Fibroblast of skin of right biceps (primary cell): ENCODE measurements at regions not wholly inside any gene's neighbourhood (a gene's known extent, or its start where the extent isn't known, plus 50 kb on each side); places are given as distances from the start of the nearest gene placed in this dataset.
"Not testable (repeated sequence)": the region's sequence is repeated elsewhere in the genome, so short reads cannot be mapped to it uniquely, and the experiment has no call there.

Experiments
- DNase-seq: peaks from one replicate; pipeline ENCODE4 v3.0.0-alpha.2; 2013

DNA sequence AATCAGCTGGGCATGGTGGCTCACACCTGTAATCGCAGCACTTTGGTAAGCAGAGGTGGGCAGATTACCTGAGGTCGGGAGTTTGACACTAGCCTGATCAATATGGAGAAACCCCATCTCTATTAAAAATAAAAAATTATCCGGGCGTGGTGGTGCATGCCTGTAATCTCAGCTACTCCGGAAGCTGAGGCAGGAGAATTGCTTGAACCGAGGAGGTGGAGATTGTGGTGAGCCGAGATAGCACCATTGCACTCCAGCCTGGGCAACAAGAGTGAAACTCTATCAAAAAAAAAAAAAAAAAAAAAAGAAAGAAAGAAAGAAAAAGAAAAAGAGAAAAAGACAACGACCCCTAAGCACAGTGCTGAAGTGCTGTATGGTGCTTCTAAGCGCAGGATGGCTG lies 280.6 kb upstream of the MAF start:
- DNase-seq, result not testable (repeated sequence)

DNA sequence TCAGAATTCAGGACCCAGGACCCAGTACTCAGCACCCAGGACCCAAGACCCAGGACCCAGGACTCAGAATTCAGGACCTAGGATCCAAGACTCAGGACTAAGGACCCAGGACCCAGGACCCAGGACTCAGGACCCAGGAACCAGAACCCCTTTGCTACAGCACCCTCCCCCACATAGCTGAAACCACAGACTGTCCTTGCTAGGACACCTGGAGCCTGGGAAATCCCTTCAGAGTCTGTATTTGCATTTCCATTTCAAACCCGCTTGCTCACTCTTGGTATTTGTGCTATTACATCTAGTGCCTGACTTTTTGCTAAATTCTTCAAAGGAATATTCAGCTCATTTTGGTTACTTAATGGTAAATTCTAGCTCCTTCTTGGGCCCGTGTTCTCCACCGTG lies 275.8 kb upstream of the MAF start:
- no peak for DNase-seq

DNA sequence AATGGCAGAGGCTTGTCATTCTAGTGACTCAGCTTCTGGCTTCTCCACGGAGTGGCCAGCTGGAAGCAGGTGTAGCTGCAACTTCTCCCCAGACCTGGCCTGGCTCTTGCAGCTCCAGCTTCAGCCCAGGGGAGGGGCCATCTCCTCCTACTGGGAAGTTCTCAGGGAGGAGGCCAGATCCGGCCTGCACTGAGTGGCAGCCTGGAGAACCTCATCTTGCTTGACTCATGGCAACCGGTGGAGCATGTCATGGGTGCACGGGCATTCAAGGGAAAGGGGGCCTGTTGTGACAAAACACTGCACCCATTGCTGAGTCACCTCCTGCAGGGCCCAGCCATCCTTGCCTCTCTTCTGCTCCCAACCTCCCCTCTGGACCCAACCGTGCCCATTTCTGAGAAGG lies 273.9 kb upstream of the MAF start:
- DNase-seq, result no peak

DNA sequence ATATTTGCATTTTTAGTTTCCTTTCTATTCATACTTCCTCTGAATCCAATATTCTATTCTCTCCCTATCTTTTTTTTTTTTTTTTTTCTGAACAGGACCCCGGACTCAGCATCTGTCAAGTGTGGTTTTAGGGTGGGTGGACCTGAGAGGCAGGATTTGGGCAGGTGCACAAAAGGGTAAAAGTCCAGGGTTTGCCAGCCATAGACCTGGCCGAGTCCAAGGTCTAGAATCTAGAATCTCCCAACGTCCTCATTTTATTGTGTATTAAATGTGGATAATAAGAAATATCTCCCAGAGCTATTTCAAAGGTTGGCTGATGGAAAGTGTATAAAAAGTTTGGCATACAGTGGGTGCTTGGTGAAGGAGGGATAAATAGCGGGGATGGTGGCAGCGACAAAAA lies 273.3 kb upstream of the MAF start:
- no peak for DNase-seq

DNA sequence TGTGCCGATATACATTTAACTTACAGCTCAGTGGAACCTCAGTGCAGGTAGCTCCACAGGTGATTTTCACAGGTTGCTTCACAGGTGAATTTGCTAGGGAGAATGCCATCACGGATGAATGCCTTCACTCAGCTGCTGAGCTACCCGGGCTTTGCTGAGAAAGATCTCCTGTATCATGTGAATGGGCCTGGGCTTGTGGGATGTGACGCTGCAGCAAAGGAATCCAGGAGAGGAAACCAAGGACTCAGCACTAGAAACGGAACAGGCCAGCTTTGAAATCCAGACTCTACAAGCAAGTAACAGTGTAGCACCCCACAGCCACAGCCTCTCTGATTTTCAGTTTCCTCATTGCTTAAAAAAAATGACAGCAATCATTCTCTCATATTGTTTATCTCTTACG lies 271.4 kb upstream of the MAF start:
- no peak for DNase-seq

DNA sequence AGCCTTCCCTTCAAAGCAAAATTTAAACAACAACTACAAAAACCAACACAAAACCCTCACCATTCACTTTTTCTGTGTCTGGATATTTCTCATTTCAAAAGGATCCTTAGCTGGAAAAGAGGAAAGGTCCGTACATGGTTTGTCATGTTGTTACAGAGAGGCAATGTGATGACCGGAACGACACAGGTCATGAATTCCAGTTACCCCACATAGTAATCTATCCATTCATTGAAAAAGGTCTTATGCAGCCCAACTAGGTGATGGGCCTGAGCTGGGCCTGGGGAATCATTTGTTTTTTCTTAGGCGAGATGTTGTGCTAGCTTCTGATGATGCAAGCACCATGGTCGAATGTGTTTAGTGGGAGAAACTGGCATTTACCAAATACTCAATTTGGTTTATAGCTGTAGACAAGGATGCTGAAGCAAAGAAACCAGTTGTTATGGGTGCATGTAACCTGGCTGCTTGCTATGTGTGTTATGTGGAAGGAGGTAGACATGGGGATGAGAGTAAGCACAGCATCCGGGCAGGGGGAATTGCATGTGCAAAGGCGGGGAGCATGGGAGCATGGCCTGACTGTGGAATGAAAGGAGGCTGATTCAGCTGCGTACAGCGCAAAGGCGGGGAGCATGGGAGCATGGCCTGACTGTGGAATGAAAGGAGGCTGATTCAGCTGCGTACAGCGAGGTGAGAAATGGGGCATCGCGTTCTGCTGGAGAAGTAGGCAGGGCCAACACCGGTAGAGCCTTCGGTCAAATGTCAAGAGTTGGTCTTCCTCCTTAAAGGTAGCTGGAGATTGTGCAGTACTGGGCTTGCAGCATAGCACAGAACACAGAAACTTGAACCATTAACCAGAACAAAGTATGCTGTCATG lies 269.7 kb upstream of the MAF start:
- DNase-seq, result no peak

DNA sequence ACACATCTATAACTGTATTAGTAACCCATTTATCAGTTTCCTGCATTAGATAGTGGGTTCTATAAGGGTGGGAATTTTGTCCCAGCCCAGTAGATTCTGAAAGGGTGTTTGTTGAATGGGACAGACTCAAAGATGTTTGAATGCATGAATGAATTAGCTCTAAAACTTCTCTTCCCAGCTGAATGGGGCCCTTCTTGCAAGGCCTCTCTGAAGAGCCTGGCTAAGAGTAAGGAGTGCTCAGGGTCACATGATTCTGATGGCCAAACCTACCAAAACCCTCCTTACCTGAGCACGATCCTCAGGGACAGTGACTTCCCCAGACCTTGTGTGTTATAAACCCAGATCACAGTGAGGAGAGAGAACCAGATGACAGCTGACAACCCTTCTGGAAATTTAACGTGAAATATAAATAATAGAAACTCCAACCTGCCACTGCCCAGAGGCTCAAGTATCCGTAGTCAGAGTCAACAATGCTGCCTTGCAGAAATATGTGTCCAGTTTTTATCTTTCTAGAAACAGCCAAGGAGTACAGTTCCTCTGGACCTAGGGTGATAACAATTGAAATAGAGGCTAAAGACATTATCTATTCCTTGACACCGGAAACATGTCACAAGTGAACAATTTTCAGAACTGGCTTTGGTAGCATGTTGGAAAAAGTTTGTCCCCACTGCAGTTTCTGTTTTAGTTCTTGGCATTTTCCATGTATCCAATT lies 268.9 kb upstream of the MAF start:
- DNase-seq, result no peak

DNA sequence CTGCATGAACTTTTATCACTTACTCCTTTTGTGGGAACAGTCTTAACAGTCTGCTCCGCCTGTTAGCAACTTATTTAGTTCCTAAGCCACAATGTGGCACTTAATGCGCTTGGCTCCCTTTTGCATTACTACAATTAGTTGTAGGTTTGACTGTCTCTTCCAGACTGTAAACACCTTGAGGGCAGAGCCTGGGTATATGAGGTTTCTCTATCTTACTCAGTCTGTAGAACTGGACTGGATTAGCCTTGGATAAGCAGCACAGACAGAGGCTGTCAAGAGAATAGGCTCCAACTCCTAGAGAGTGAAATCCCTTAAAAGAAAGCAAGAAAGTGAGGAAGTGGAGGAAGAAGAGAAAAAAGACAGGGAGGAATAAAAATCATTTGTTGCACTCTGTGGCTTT lies 268.3 kb upstream of the MAF start:
- DNase-seq, result no peak

DNA sequence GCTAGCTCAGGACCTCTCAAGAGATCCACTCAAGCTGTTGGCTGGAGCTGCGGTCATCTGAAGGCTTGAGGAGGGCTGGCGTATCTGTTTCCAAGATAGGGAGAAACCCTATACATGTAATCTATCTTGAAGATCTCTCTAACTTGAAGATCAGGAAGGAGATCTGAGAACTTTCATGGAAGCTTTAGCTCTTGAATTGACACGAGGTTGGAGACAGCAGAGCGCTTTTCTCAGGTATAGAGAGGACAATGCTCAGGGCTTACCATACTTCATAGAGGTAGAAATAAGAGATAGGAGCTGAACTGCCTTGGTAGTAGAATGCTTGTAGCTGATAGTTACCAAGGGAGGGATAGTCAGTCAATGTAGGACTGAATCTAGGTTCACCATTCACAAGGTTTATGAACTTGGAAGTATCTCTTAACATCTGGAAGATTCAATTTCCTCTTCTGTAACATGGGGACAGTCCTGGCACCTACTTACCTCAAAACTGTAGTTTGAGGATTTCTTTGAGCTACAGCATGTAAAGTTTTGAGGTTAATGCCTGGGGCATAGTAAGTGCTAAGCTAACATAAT lies 267.0 kb upstream of the MAF start:
- DNase-seq, result no peak

DNA sequence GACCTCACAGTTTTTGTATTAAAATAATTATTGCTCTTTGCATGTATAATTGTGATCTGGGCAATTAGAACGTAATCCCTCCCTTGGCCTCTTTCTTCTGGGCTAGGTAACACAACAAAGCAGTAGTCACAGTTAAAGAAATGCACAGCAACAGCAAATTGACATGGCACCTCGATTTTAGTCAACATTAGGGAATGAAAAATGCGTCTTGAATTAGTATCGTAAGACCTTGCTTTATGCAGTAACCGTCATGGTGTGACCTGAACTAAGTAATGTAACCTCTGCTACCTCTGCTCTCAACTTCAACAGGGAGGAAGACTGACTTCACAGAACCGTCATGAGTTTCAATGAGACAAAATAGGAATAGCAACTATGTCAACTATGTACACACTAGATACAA lies 265.4 kb upstream of the MAF start:
- DNase-seq, result no peak

DNA sequence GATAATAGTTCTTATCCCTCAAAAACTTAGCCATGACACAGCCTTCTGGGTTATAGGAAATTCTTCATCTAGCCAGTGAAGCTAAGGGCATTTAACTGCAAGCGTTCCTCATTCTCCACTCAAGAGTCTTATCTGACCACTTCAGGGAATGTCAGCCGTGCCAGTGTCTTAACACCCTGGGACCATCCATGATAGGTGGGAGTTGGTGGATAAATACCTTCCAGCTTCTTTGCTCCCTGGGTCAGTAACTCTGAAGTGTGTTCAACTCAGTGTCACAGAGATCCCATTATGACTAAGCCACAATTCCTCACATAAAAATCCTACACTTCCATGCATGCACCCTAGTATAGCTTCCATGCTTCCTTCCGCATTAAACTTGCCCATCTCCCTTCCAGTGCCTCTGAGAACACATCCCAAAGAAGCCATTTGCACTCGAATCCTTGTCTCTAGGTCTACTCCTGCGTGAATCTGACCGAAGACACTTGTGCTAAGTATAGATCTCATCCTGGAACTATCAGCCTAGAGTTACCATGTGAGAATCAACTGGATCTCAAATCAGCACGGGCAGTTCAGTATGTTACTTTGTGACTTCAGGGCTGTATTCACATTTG lies 264.3 kb upstream of the MAF start:
- DNase-seq, result no peak

DNA sequence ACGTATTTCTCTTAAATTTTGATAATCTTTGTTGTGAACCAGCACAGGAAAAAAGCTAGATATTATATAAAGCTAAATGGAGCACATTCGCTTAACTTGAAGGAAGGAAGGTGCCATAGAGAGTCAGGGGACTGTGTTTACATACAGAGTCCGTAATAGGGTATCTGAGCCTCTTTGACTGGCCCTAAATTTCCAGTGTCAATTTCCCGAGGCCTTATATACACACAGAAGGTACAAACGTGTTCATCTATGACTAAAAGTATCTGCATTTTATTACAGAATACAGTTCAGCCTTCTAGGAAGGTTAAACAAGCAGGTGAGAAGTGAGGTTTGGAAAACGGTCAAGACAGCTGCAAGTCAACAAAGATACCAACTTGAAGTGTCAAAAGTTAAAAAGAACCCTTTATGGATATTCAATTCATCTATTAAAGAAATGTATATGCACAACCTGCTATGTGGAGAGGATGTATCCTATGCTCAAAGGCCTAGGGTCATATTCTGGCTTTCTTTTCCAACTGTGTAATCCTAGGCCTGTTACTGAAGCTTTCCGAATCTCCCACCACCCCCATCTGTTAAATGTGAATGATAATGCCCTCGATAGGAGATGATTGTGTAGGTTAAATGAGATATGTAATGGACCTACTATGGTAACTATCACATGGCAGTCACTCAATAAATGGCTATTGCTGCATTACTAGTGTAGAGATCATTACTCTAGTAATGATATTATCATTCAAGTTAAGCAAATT lies 263.7 kb upstream of the MAF start:
- no peak for DNase-seq

DNA sequence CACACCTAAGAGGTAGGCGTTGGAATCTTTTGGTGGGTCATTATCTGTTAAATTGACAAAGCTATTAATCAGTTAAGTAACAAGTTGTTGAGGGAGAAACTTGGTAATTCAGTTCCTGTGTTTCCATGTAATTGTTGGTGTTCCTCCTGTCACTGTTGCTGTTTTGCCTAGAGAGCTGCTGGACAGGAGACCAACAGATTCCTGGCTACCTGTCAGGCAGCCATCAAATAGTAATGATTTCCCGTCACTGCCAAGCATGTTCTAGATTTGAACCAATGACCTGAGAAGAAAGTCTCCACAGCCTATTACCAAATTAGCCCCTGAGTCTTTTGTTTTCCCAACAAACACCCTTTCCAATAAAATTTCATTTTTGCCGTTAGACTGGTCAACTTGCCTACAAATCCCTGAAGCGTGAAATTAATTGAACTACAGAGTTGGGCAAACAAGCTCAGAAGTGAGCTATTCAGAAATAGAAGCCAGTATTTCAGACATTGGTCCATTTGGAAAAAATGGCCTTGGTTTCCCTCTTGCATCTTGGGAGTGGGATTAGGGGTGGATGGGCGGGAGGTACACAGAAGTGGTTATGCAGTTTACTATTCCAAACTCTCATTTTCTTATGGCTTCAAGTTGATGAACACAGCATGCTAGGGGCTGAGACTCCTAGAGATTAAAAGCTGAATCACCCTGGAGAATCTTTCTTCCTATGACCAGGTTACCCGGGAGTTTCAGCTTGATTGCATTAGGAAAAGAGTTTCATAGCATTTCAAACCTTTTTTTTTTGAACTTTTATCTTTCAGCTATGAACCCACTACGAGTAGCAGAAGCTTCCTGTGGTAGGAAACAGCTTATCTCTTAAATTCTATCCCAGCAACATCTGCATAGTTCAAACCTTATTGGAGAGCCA lies 262.8 kb upstream of the MAF start:
- no peak for DNase-seq

DNA sequence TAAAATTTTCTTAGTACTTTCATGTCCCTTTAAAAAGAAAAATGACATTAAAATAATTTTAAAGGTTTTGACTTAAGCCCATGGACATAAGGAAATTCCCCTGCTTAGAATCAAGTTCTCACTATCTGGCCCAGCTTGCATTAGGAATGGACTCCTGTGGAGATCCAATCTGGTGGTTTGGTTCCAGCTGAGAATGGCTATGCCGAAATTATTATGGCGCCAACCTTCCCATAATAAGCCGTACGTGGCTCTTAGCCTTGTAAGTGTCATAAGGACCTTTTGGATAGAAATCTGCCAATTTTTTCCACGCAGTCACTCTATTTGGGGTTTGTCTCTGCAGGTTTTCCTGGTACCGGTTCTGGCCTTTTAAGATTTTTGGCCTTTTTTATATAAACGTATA lies 262.1 kb upstream of the MAF start:
- DNase-seq, result no peak

DNA sequence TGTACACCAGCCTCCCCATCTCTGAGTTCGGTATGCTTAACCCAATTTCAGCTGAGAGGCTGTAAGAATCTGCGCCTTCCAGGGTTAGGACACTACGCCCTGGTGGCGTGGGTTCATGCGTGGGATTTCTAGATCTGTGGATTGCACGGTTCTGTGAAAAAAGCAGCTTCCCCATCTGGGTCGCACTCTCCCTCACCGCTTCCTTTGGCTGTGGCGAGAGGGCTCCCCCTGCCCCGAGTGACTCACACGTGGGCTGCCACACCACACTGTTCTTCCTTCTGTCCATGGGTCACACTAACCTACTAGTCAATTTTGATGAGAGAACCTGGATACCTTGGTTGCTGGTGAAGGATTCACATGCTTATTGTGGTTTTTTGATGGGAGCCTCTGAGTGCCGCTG lies 256.0 kb upstream of the MAF start:
- no peak for DNase-seq

DNA sequence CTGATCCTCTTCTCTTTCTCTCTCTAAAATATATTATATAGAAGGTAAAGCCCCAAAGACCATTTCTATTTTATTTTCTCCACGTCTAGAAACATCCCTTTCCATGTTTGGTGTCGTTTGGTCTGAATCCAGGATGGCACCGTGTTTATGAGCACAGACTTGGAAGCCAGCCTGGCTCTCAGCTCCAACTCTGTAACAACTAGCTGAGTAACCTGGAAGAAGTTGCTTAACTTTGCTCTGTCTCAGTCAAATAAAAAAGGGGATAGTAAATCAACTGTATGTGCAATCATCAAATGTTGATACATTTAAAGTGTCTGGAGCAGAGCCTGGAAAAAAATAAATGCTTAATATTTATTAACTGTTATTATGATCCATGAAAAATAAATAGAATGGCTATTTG lies 249.8 kb upstream of the MAF start:
- no peak for DNase-seq

DNA sequence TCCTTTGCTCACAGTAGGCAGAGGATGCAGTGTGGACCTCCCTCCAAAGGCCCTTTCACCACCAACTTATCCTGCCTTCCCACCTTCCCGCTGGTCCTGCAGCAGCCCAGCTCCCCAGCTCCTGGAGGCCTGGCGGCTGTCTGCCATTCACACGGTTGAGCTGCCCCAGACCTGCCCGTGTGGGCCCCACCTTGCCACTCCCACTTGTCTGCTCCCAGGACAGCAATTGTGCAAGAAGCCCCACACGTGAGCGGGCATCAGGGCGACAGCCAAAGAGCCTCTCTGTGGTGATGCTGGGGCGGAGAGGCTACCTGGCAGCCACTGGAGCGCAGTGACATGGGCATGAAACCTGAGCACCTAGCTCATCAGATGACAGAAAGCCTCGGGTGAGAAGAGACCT lies 248.6 kb upstream of the MAF start:
- no peak for DNase-seq

DNA sequence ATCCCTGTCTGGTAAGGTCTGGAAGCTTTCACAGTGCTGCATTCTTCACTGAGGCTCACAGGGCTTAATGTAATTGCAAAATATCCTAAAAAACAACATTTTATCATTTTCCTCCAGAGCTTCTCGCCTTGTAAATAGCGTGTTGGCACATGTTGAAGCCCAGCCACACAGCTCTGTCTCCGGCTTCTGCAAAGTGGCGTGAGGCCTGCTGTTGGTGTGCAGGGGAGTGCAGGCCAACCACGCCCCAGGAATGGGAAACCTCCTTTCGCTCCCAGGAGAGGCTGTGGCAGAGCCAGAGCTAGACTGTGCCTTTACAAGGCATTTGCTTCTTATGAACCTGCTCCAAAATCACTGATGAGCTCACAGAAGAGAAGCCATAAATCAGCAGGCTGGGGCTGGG lies 248.2 kb upstream of the MAF start:
- no peak for DNase-seq

DNA sequence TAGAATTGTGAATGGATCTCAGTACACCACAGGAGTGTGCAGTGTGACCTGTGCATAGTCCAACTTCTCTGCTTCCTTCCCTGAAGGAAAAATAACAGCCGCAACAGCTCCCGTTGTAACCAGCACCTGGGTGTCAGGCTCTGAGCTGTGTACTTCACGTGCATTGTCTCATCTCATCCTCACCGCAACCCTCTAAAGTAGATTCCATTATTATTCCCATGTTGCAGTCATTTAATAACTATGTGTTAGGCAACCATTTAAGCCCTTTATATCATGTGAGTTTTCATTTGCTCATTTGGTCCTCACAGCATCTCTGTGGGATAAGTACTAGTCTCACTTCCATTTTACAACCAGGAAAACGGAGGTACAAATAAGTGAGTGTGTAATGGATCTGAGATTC lies 247.0 kb upstream of the MAF start:
- DNase-seq, result no peak

DNA sequence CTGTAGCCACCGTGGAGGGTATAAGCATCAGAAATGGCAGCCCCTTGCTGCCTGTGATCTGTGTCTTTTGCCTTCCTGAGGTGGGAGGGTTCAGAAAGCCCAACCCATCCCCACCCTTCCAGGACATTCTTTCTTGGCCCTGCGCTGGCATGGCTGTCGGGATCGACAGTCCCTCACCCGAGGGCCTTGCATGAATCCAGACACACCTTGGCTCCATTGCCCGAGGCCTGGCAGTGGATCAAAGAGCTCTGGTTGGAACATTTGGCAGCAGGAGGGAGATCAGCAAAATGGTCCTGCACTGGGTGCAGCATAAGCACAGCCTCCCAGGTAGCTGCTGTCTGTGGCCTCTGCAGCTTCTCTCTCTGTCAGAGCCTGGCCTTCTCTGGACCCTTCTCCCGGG lies 246.6 kb upstream of the MAF start:
- DNase-seq, result no peak

DNA sequence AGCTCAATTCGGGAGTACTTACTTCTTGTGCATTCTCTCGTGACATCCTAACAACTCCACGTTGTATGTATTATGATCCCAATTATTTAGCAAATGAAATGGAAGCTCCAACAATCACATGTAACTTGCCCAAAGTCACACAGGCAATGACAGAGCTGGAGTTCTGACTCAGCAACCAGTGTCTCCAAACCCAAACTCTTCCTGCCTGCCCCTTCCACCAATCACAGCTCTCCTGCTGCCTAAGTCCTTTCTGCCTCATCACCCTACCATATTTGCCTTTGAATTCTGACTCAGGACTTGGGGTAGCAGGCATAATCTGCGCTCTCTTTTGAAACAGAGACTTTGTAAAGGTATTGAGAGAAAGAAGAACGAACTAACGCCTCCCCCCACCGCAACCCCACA lies 245.2 kb upstream of the MAF start:
- no peak for DNase-seq
